Panc1 (cell line): ENCODE measurements at regions not wholly inside any gene's neighbourhood (a gene's known extent, or its start where the extent isn't known, plus 50 kb on each side); places are given as distances from the start of the nearest gene placed in this dataset.
A peak's percentile ranks its signal among the peaks of the same experiment; 100 is the strongest.

Experiments
- ATAC-seq: fragments of 200-7000 bp; cut with Tn5 transposase; 2 replicates; pipeline ENCODE4 v1.9.1; 2020; ENCODE audit warnings: mild to moderate bottlenecking, moderate library complexity
- BruUV-seq: library from RNA; stranded (reverse); fragments of 400-500 nt; replicated peaks from 2 replicates; lab custom pipeline; 2021; lab: Mats Ljungman, UMichigan
- CTCF ChIA-PET: fragments of 300-600 bp; sonication (Branson Sonifier 250); formaldehyde crosslinking; loops from one replicate; lab custom pipeline; 2022; ENCODE audit warnings: antibody characterized with exemption; lab: Charles Lee
- POLR2A ChIA-PET: fragments of 300-600 bp; sonication (Branson Sonifier 250); formaldehyde crosslinking; loops from one replicate; lab custom pipeline; 2022; ENCODE audit warnings: antibody characterized with exemption; lab: Charles Lee
- DNase-seq: peaks from one replicate; pipeline ENCODE4 v3.0.0-alpha.2; 2010; ENCODE audit warnings: low read depth, low spot score
- H3K27ac ChIP-seq: 2 replicates; pipeline ENCODE4 v1.5.1; 2011; ENCODE audit warnings: mild to moderate bottlenecking, low read length, inconsistent platforms
- H3K27me3 ChIP-seq: fragments of 200-500 bp; sonication (Bioruptor generic); 2 replicates; pipeline ENCODE4 v1.6.0; 2014; ENCODE audit warnings: low read length, inconsistent platforms; ENCODE audit not compliant: control insufficient read depth, insufficient read depth
- H3K36me3 ChIP-seq: fragments of 200-500 bp; sonication (Bioruptor generic); 2 replicates; pipeline ENCODE4 v1.5.1; 2014; ENCODE audit warnings: inconsistent platforms, mild to moderate bottlenecking, low read length, moderate library complexity; ENCODE audit not compliant: control insufficient read depth, insufficient read depth
- H3K4me1 ChIP-seq: 2 replicates; pipeline ENCODE4 v1.5.1; 2011; ENCODE audit warnings: inconsistent platforms, mild to moderate bottlenecking, low read length, moderate library complexity; ENCODE audit not compliant: control insufficient read depth, insufficient read depth
- H3K4me3 ChIP-seq, 2 experiments: 2 replicates each; pipeline ENCODE4 v1.5.1; 2011 to 2012; ENCODE audit warnings: low read depth in 2 of 2, low read length in 2 of 2, mild to moderate bottlenecking in 2 of 2, inconsistent platforms in 1 of 2, moderate library complexity in 1 of 2
- H3K9me3 ChIP-seq: fragments of 200-500 bp; sonication (Bioruptor generic); 2 replicates; pipeline ENCODE4 v1.5.1; 2014; ENCODE audit warnings: low read depth, mild to moderate bottlenecking, inconsistent platforms, low read length, moderate library complexity; ENCODE audit not compliant: control insufficient read depth, insufficient read depth
- CTCF ChIP-seq: fragments of 450-650 bp; IDR thresholded peaks from 2 replicates; pipeline ENCODE4 v1.5.1; 2017; ENCODE audit warnings: mild to moderate bottlenecking
- POLR2AphosphoS5 ChIP-seq: IDR thresholded peaks from 2 replicates; pipeline ENCODE4 v1.6.1; 2012; ENCODE audit warnings: mild to moderate bottlenecking, low read depth, low read length, moderate library complexity
- REST ChIP-seq, 2 experiments: IDR thresholded peaks; 2 replicates each; pipeline ENCODE4 v1.6.1; 2011 to 2012; ENCODE audit warnings: low read depth in 2 of 2, control low read depth in 1 of 2, low read length in 1 of 2, mild to moderate bottlenecking in 1 of 2, moderate library complexity in 1 of 2; ENCODE audit not compliant: insufficient read depth in 1 of 2
- SIN3A ChIP-seq: IDR thresholded peaks from 2 replicates; pipeline ENCODE4 v1.6.1; 2012; ENCODE audit warnings: low read depth, mild to moderate bottlenecking, low read length, moderate library complexity, borderline replicate concordance; ENCODE audit not compliant: insufficient read depth
- TCF7L2 ChIP-seq: IDR thresholded peaks from 2 replicates; pipeline ENCODE4 v1.6.1; 2011; ENCODE audit warnings: mild to moderate bottlenecking, low read depth, low read length, inconsistent platforms
- in situ Hi-C: cut with HindIII; loops from 2 replicates; pipeline ENCODE4 v1.10.0; 2016; ENCODE audit warnings: low sequenced_read_pairs, low pct_unique_long_range_greater_than_20kb
- intact Hi-C: fragments of 100-400 bp; cut with micrococcal nuclease; formaldehyde crosslinking; loops from one replicate; pipeline ENCODE4 v1.10.0; 2022; ENCODE audit not compliant: unreplicated experiment

GRCh38 chr2:122627388-122627787, 871.9 kb downstream of the TSN start:
- POLR2A ChIA-PET, result no interaction called here
- Histone ChIP-seq H3K36me3 (no peaks in the 10 kb centered on the region), H3K27ac (no peak overlapping the region), H3K27me3 (no peaks in the 10 kb centered on the region), H3K4me3 (no peak overlapping the region), H3K4me1 (no peaks in the 10 kb centered on the region), H3K9me3 (no peaks in the 10 kb centered on the region)
- ATAC-seq (no peak), DNase-seq (no peak)
- in situ Hi-C loops (no loop called here), intact Hi-C loops (no loop called here)
- BruUV-seq, result no TSS peak
- CTCF ChIA-PET, result no interaction called here
- no peak for TF ChIP-seq CTCF
- TF ChIP-seq TCF7L2, result no peak
- TF ChIP-seq SIN3A, result no peak
- no peak for TF ChIP-seq POLR2AphosphoS5
- no peak for TF ChIP-seq REST (IDR thresholded peaks at IDR 0.05; ENCODE audit: insufficient read depth in 1 of 2, low read depth in 2 of 2, low read length in 1 of 2)

GRCh38 chr2:122634256-122634655, 878.8 kb downstream of the TSN start:
- Histone ChIP-seq H3K4me1 (no peaks in the 10 kb centered on the region), H3K4me3 (no peak overlapping the region), H3K9me3 (peaks cover 3% of the 10 kb centered on the region; the same call in 1 of the 2 replicates), H3K27me3 (no peaks in the 10 kb centered on the region), H3K27ac (no peak overlapping the region), H3K36me3 (no peaks in the 10 kb centered on the region)
- POLR2A ChIA-PET, result no interaction called here
- in situ Hi-C loops (no loop called here), intact Hi-C loops (no loop called here)
- TF ChIP-seq SIN3A (no peak), POLR2AphosphoS5 (no peak), REST (IDR thresholded peaks at IDR 0.05; ENCODE audit: insufficient read depth in 1 of 2, low read depth in 2 of 2, low read length in 1 of 2) (no peak), TCF7L2 (no peak), CTCF (no peak)
- CTCF ChIA-PET, result no interaction called here
- DNase-seq, result peak; percentile 56
- BruUV-seq, result no TSS peak
- ATAC-seq, result no peak
